Mesothelial cell of epicardium (in vitro differentiated cells): ENCODE measurements at regions not wholly inside any gene's neighbourhood (a gene's known extent, or its start where the extent isn't known, plus 50 kb on each side); places are given as distances from the start of the nearest gene placed in this dataset.

Source experiments
- DNase-seq, 2 experiments: peaks; one replicate each; pipeline ENCODE4 v3.0.0; 2021; ENCODE audit warnings: low spot score in 2 of 2; ENCODE audit not compliant: unreplicated experiment in 2 of 2
- H3K27ac Mint-ChIP-seq: 2 replicates; pipeline ENCODE4 v1.8.0; 2021; ENCODE audit warnings: mixed read lengths
- H3K27me3 Mint-ChIP-seq: 2 replicates; pipeline ENCODE4 v1.8.0; 2021; ENCODE audit warnings: low read depth, mixed read lengths
- H3K36me3 Mint-ChIP-seq: 2 replicates; pipeline ENCODE4 v1.8.0; 2021; ENCODE audit warnings: mixed read lengths
- H3K4me1 Mint-ChIP-seq: 2 replicates; pipeline ENCODE4 v1.8.0; 2021; ENCODE audit warnings: mixed read lengths
- H3K4me3 Mint-ChIP-seq: 2 replicates; pipeline ENCODE4 v1.8.0; 2021; ENCODE audit warnings: mild to moderate bottlenecking, moderate library complexity, mixed read lengths
- H3K9me3 Mint-ChIP-seq: 2 replicates; pipeline ENCODE4 v1.8.0; 2021; ENCODE audit warnings: mixed read lengths
- CTCF ChIP-seq: fragments of 200-600 bp; sonication (generic); IDR thresholded peaks from one replicate; pipeline ENCODE4 v1.5.0; 2021; ENCODE audit warnings: antibody characterized with exemption; ENCODE audit not compliant: unreplicated experiment

GRCh38 chr14:85428926-85429325, 101.0 kb upstream of the FLRT2 start:
- Mint-ChIP-seq H3K36me3 (peaks cover 6% of the 10 kb centered on the region), H3K4me3 (no peak overlapping the region), H3K27ac (no peak overlapping the region), H3K27me3 (no peaks in the 10 kb centered on the region), H3K9me3 (peaks cover 15% of the 10 kb centered on the region), H3K4me1 (peaks cover 16% of the 10 kb centered on the region)
- TF ChIP-seq CTCF: no peak
- DNase-seq: no peak

GRCh38 chr14:85437148-85437547, 92.8 kb upstream of the FLRT2 start:
- DNase-seq: no peak
- TF ChIP-seq CTCF: no peak
- H3K4me1 Mint-ChIP-seq: peaks cover 5% of the 10 kb centered on the region

GRCh38 chr14:85438001-85438400, 91.9 kb upstream of the FLRT2 start:
- H3K27me3 Mint-ChIP-seq: no peaks in the 10 kb centered on the region
- no peaks in the 10 kb centered on the region for H3K36me3 Mint-ChIP-seq
- H3K27ac Mint-ChIP-seq: no peak overlapping the region
- no peak overlapping the region for H3K4me3 Mint-ChIP-seq
- TF ChIP-seq CTCF: no peak
- H3K4me1 Mint-ChIP-seq: peaks cover 5% of the 10 kb centered on the region
- H3K9me3 Mint-ChIP-seq: peaks cover 4% of the 10 kb centered on the region
- DNase-seq: no peak

More at GRCh38 chr14:85437148-85437547, 92.8 kb upstream of the FLRT2 start:
- Mint-ChIP-seq H3K9me3 (peaks cover 7% of the 10 kb centered on the region), H3K36me3 (peaks cover 1% of the 10 kb centered on the region), H3K27ac (no peak overlapping the region), H3K27me3 (no peaks in the 10 kb centered on the region), H3K4me3 (no peak overlapping the region)

GRCh38 chr14:85438481-85438942, 91.4 kb upstream of the FLRT2 start:
- no peak for TF ChIP-seq CTCF
- Mint-ChIP-seq H3K27me3 (no peaks in the 10 kb centered on the region), H3K4me3 (no peak overlapping the region), H3K36me3 (no peaks in the 10 kb centered on the region), H3K27ac (no peak overlapping the region), H3K4me1 (peaks cover 5% of the 10 kb centered on the region), H3K9me3 (peaks cover 4% of the 10 kb centered on the region)
- DNase-seq: no peak

- Mint-ChIP-seq H3K4me3 (no peak overlapping the region), H3K4me1 (peaks cover 14% of the 10 kb centered on the region), H3K27ac (no peak overlapping the region), H3K9me3 (peaks cover 4% of the 10 kb centered on the region), H3K36me3 (no peaks in the 10 kb centered on the region), H3K27me3 (no peaks in the 10 kb centered on the region)
- TF ChIP-seq CTCF: no peak
- no peak for DNase-seq
Observed at GRCh38 chr14:85439696-85440328, 90.1 kb upstream of the FLRT2 start.
